ENCODE measurements at regions not wholly inside any gene's neighbourhood (a gene's known extent, or its start where the extent isn't known, plus 50 kb on each side); places are given as distances from the start of the nearest gene placed in this dataset.

- no peak for DNase-seq
Measured at GRCh38 chr5:163623524-163623923, 118.1 kb downstream of the MAT2B start.

GRCh38 chr5:163623986-163624385 lies 118.6 kb downstream of the MAT2B start:
- DNase-seq: no peak

GRCh38 chr5:163624431-163624830 lies 119.0 kb downstream of the MAT2B start:
- no peak for DNase-seq

- DNase-seq: no peak
Measured at GRCh38 chr5:163626904-163627434, 121.5 kb downstream of the MAT2B start.

- no peak for DNase-seq
Measured at GRCh38 chr5:163631856-163632255, 126.4 kb downstream of the MAT2B start.

GRCh38 chr5:163633926-163634460 lies 128.6 kb downstream of the MAT2B start:
- DNase-seq: no peak

- no peak for DNase-seq
Measured at GRCh38 chr5:163635631-163636030, 130.2 kb downstream of the MAT2B start.

GRCh38 chr5:163642904-163643303 lies 137.5 kb downstream of the MAT2B start:
- DNase-seq: no peak

GRCh38 chr5:163645421-163646416 lies 140.3 kb downstream of the MAT2B start:
- no peak for DNase-seq

GRCh38 chr5:163649514-163649913 lies 144.1 kb downstream of the MAT2B start:
- no peak for DNase-seq

- no peak for DNase-seq
Measured at GRCh38 chr5:163653526-163653925, 148.1 kb downstream of the MAT2B start.

GRCh38 chr5:163658702-163659567 lies 153.5 kb downstream of the MAT2B start:
- no peak for DNase-seq

GRCh38 chr5:163659568-163659902 lies 154.1 kb downstream of the MAT2B start:
- DNase-seq: no peak

GRCh38 chr5:163660486-163660885 lies 155.1 kb downstream of the MAT2B start:
- no peak for DNase-seq

- DNase-seq: no peak
Measured at GRCh38 chr5:163661360-163661759, 155.9 kb downstream of the MAT2B start.

GRCh38 chr5:163670036-163670435 lies 164.6 kb downstream of the MAT2B start:
- DNase-seq: no peak

GRCh38 chr5:163677092-163677491 lies 171.7 kb downstream of the MAT2B start:
- no peak for DNase-seq

GRCh38 chr5:163682234-163682633 lies 176.8 kb downstream of the MAT2B start:
- no peak for DNase-seq

- DNase-seq: no peak
Measured at GRCh38 chr5:163687414-163687813, 182.0 kb downstream of the MAT2B start.

- DNase-seq: no peak
Measured at GRCh38 chr5:163692091-163692490, 186.7 kb downstream of the MAT2B start.

GRCh38 chr5:163695830-163696578 lies 190.6 kb downstream of the MAT2B start:
- no peak for DNase-seq

GRCh38 chr5:163696579-163696887 lies 191.1 kb downstream of the MAT2B start:
- no peak for DNase-seq
